SK-N-SH (cell line): ENCODE measurements at regions not wholly inside any gene's neighbourhood (a gene's known extent, or its start where the extent isn't known, plus 50 kb on each side); places are given as distances from the start of the nearest gene placed in this dataset.

Experiments used
- CTCF ChIA-PET: fragments of 300-600, 350-600 bp; formaldehyde crosslinking; extraction: SDS; loops from one replicate; lab custom pipeline; 2021; lab: Yijun Ruan, JAX
- POLR2A ChIA-PET: fragments of 350-600 bp; sonication (Branson Sonifier 250); formaldehyde crosslinking; extraction: SDS; loops from one replicate; lab custom pipeline; 2020; ENCODE audit warnings: antibody characterized with exemption, inconsistent platforms; lab: Yijun Ruan, JAX
- DNase-seq: peaks from one replicate; pipeline ENCODE4 v3.0.0; 2012
- H2AFZ ChIP-seq: fragments of 200-600 bp; sonication (generic); 2 replicates; pipeline ENCODE4 v1.8.1; 2016; ENCODE audit warnings: antibody characterized with exemption, mild to moderate bottlenecking, low read depth
- H3F3A ChIP-seq: fragments of 200-600 bp; sonication (generic); replicated peaks from 2 replicates; pipeline ENCODE3; 2016; ENCODE audit warnings: antibody characterized with exemption, mild to moderate bottlenecking; ENCODE audit not compliant: insufficient read depth
- H3K27ac ChIP-seq, 2 experiments: fragments of 200-500 bp in 1 of 2; fragments of 200-600 bp in 1 of 2; sonication (Bioruptor generic) in 1 of 2; sonication (generic), shearing (Covaris generic) in 1 of 2; 2 replicates each; pipeline versions ENCODE4 v1.5.1 to v1.6.1; 2014 to 2016; ENCODE audit warnings: low read depth in 2 of 2, inconsistent platforms in 1 of 2, low read length in 1 of 2, mild to moderate bottlenecking in 1 of 2, mixed read lengths in 1 of 2
- H3K27me3 ChIP-seq: fragments of 200-600 bp; sonication (generic), shearing (Covaris generic); 2 replicates; pipeline ENCODE4 v1.6.1; 2016; ENCODE audit warnings: mixed run types; ENCODE audit not compliant: insufficient read depth
- H3K36me3 ChIP-seq, 2 experiments: fragments of 200-500 bp in 1 of 2; fragments of 200-600 bp in 1 of 2; sonication (Bioruptor generic) in 1 of 2; sonication (generic) in 1 of 2; replicated peaks in 1 of 2; 2 replicates each; pipeline versions ENCODE3 to v1.5.1; 2014 to 2016; ENCODE audit warnings: low read length in 1 of 2, mild to moderate bottlenecking in 1 of 2; ENCODE audit not compliant: insufficient read depth in 2 of 2, control insufficient read depth in 1 of 2
- H3K4me1 ChIP-seq, 2 experiments: fragments of 200-500 bp in 1 of 2; fragments of 200-600 bp in 1 of 2; sonication (Bioruptor generic) in 1 of 2; sonication (generic), shearing (Covaris generic) in 1 of 2; 2 replicates each; pipeline versions ENCODE4 v1.5.1 to v1.6.1; 2014 to 2016; ENCODE audit warnings: low read depth in 1 of 2, low read length in 1 of 2, mixed run types in 1 of 2; ENCODE audit not compliant: insufficient read depth in 2 of 2, control insufficient read depth in 1 of 2
- H3K4me2 ChIP-seq: fragments of 200-600 bp; sonication (generic), shearing (Covaris generic); 2 replicates; pipeline ENCODE4 v1.6.1; 2017; ENCODE audit warnings: mixed run types
- H3K4me3 ChIP-seq, 2 experiments: fragments of 200-500 bp in 1 of 2; fragments of 200-600 bp in 1 of 2; sonication (Bioruptor generic) in 1 of 2; sonication (generic), shearing (Covaris generic) in 1 of 2; 2 replicates each; pipeline versions ENCODE4 v1.5.1 to v1.8.1; 2014 to 2016; ENCODE audit warnings: low read depth in 2 of 2, inconsistent platforms in 1 of 2, low read length in 1 of 2, mild to moderate bottlenecking in 1 of 2, mixed read lengths in 1 of 2, moderate library complexity in 1 of 2
- H3K79me2 ChIP-seq: fragments of 200-600 bp; sonication (generic); 2 replicates; pipeline ENCODE4 v1.8.1; 2017; ENCODE audit warnings: mild to moderate bottlenecking; ENCODE audit not compliant: insufficient read depth
- H3K9ac ChIP-seq: fragments of 200-600 bp; sonication (generic); 2 replicates; pipeline ENCODE4 v1.6.1; 2017; ENCODE audit warnings: mixed run types
- H3K9me2 ChIP-seq: fragments of 200-600 bp; sonication (generic); 2 replicates; pipeline ENCODE4 v1.6.1; 2017; ENCODE audit warnings: mixed run types
- H3K9me3 ChIP-seq: fragments of 200-600 bp; sonication (generic); 2 replicates; pipeline ENCODE4 v1.6.1; 2017; ENCODE audit warnings: mixed run types, mild to moderate bottlenecking, moderate library complexity
- H4K20me1 ChIP-seq: fragments of 200-600 bp; sonication (generic); 2 replicates; pipeline ENCODE4 v1.6.1; 2017; ENCODE audit warnings: mild to moderate bottlenecking, mixed run types; ENCODE audit not compliant: insufficient read depth
- CHD2 ChIP-seq: fragments of 150-350 bp; IDR thresholded peaks from 2 replicates; pipeline ENCODE4 v1.6.1; 2018; ENCODE audit warnings: low read length; ENCODE audit not compliant: partially characterized antibody
- CTCF ChIP-seq: fragments of 200-600 bp; sonication (generic); IDR thresholded peaks from 2 replicates; pipeline ENCODE4 v1.6.1; 2017; ENCODE audit warnings: antibody characterized with exemption, mild to moderate bottlenecking, moderate library complexity
- ELF1 ChIP-seq: IDR thresholded peaks from 2 replicates; pipeline ENCODE4 v1.4.0; 2012
- EZH2phosphoT487 ChIP-seq: fragments of 200-600 bp; sonication (generic); IDR thresholded peaks from 2 replicates; pipeline ENCODE4 v1.6.1; 2017; ENCODE audit warnings: low read depth, mixed run types, mild to moderate bottlenecking, antibody characterized with exemption, moderate library complexity, borderline replicate concordance
- FOSL2 ChIP-seq: IDR thresholded peaks from 2 replicates; pipeline ENCODE4 v1.4.0; 2012; ENCODE audit warnings: low read depth, mild to moderate bottlenecking, moderate library complexity, borderline replicate concordance
- FOXJ3 ChIP-seq: sonication (generic); formaldehyde crosslinking; IDR thresholded peaks from 2 replicates; pipeline ENCODE4 v1.5.1; 2020; ENCODE audit warnings: mild to moderate bottlenecking, missing genetic modification reagents
- GABPA ChIP-seq: IDR thresholded peaks from 2 replicates; pipeline ENCODE4 v1.4.0; 2012; ENCODE audit warnings: low read depth, mild to moderate bottlenecking
- JUND ChIP-seq: IDR thresholded peaks from 2 replicates; pipeline ENCODE4 v1.4.0; 2012
- MEF2A ChIP-seq: IDR thresholded peaks from 2 replicates; pipeline ENCODE4 v1.4.0; 2012; ENCODE audit warnings: low read depth, borderline replicate concordance
- NFIC ChIP-seq: IDR thresholded peaks from 2 replicates; pipeline ENCODE4 v1.4.0; 2012; ENCODE audit warnings: borderline replicate concordance
- NRF1 ChIP-seq: IDR thresholded peaks from 2 replicates; pipeline ENCODE4 v1.6.1; 2012; ENCODE audit warnings: low read depth, mild to moderate bottlenecking, low read length
- PBX3 ChIP-seq: IDR thresholded peaks from 2 replicates; pipeline ENCODE4; 2012
- POLR2AphosphoS5 ChIP-seq: IDR thresholded peaks from 2 replicates; pipeline ENCODE4 v1.6.1; 2012; ENCODE audit warnings: low read depth, low read length
- RAD21 ChIP-seq: IDR thresholded peaks from 2 replicates; pipeline ENCODE4 v1.6.1; 2012; ENCODE audit warnings: mild to moderate bottlenecking, low read length
- RCOR1 ChIP-seq: fragments of 150-350 bp; IDR thresholded peaks from 2 replicates; pipeline ENCODE4 v1.6.1; 2017; ENCODE audit warnings: antibody characterized with exemption, low read length
- RXRA ChIP-seq: IDR thresholded peaks from 2 replicates; pipeline ENCODE4 v1.4.0; 2012; ENCODE audit warnings: low read depth, mild to moderate bottlenecking, borderline replicate concordance
- SIN3A ChIP-seq: IDR thresholded peaks from 2 replicates; pipeline ENCODE4 v1.6.1; 2012; ENCODE audit warnings: low read depth, mild to moderate bottlenecking, low read length, moderate library complexity, borderline replicate concordance
- SMC3 ChIP-seq: IDR thresholded peaks from 2 replicates; pipeline ENCODE4 v1.6.1; 2012; ENCODE audit warnings: low read depth, low read length, improper control_type of control experiment
- TAF1 ChIP-seq: IDR thresholded peaks from 2 replicates; pipeline ENCODE4 v1.6.1; 2012; ENCODE audit warnings: low read depth, mild to moderate bottlenecking, low read length, moderate library complexity, borderline replicate concordance
- TCF12 ChIP-seq: IDR thresholded peaks from 2 replicates; pipeline ENCODE4 v1.4.0; 2012
- YY1 ChIP-seq: IDR thresholded peaks from 2 replicates; pipeline ENCODE4 v1.4.0; 2012; ENCODE audit warnings: low read depth, mild to moderate bottlenecking
- ZBTB33 ChIP-seq: IDR thresholded peaks from 2 replicates; pipeline ENCODE4 v1.4.0; 2012; ENCODE audit warnings: low read depth, borderline replicate concordance
- WGBS: methylation state at CpG from one replicate; pipeline ENCODE4 v1.1.6; 2017; ENCODE audit warnings: low lambda C conversion rate; 5-methylcytosine and 5-hydroxymethylcytosine counted together
- TF ChIP-seq, protein P1 (sequence below): fragments of 150-350 bp; IDR thresholded peaks from 2 replicates; pipeline ENCODE4 v1.6.1; 2016; ENCODE audit warnings: mild to moderate bottlenecking, low read depth, low read length
- TF ChIP-seq, protein P2 (sequence below): IDR thresholded peaks from 2 replicates; pipeline ENCODE4 v1.6.1; 2012; ENCODE audit warnings: mild to moderate bottlenecking, low read depth, low read length, moderate library complexity

GRCh38 chr16:66315210-66315825 lies 51.2 kb upstream of the CDH5 start:
- H3K4me3 ChIP-seq = no peak overlapping the region; a peak in 1 of 4 replicates
- peak overlapping the region; percentile 68; the same call in 1 of the 2 replicates for H2AFZ ChIP-seq
- ChIA-PET POLR2A (no interaction called here), CTCF (interaction anchor here (0.7 to 7.3 kb wide), 17 partner anchors 10 to 213 kb away, joined by 3 to 77 read pairs (median 4); no protein-coding TSS in a partner anchor)
- H3K4me2 ChIP-seq = no peak overlapping the region
- peaks cover 7% of the 10 kb centered on the region; the same call in 1 of the 2 replicates for H3K27me3 ChIP-seq
- H3K9me3 ChIP-seq = no peaks in the 10 kb centered on the region
- WGBS = 19% methylated on average over 6 of the region's 6 CpGs
- no peaks in the 10 kb centered on the region for H3K9me2 ChIP-seq
- no peaks in the 10 kb centered on the region for H3K36me3 ChIP-seq
- H3K4me1 ChIP-seq = no peaks in the 10 kb centered on the region; a peak in 1 of 4 replicates
- DNase-seq = peak; percentile 79
- H3K79me2 ChIP-seq = no peaks in the 10 kb centered on the region
- H3F3A ChIP-seq = no peaks in the 10 kb centered on the region
- TF ChIP-seq PBX3 (no peak), NFIC (no peak), RAD21 (peak; percentile 93), CTCF (peak; percentile 96), POLR2AphosphoS5 (no peak), ZBTB33 (no peak), EZH2phosphoT487 (no peak), TAF1 (no peak), GABPA (no peak), NRF1 (no peak), RXRA (no peak), MEF2A (no peak), TCF12 (no peak), CHD2 (no peak), ELF1 (no peak), FOXJ3 (CRISPR knock-in tag) (no peak), FOSL2 (no peak), SIN3A (no peak), RCOR1 (0 out of 2 replicates have a peak, but pooled peaks have one; percentile 8), SMC3 (peak; percentile 69), YY1 (no peak), JUND (no peak)
- TF ChIP-seq, protein P1, sequence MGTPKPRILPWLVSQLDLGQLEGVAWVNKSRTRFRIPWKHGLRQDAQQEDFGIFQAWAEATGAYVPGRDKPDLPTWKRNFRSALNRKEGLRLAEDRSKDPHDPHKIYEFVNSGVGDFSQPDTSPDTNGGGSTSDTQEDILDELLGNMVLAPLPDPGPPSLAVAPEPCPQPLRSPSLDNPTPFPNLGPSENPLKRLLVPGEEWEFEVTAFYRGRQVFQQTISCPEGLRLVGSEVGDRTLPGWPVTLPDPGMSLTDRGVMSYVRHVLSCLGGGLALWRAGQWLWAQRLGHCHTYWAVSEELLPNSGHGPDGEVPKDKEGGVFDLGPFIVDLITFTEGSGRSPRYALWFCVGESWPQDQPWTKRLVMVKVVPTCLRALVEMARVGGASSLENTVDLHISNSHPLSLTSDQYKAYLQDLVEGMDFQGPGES = no peak
- TF ChIP-seq, protein P2, sequence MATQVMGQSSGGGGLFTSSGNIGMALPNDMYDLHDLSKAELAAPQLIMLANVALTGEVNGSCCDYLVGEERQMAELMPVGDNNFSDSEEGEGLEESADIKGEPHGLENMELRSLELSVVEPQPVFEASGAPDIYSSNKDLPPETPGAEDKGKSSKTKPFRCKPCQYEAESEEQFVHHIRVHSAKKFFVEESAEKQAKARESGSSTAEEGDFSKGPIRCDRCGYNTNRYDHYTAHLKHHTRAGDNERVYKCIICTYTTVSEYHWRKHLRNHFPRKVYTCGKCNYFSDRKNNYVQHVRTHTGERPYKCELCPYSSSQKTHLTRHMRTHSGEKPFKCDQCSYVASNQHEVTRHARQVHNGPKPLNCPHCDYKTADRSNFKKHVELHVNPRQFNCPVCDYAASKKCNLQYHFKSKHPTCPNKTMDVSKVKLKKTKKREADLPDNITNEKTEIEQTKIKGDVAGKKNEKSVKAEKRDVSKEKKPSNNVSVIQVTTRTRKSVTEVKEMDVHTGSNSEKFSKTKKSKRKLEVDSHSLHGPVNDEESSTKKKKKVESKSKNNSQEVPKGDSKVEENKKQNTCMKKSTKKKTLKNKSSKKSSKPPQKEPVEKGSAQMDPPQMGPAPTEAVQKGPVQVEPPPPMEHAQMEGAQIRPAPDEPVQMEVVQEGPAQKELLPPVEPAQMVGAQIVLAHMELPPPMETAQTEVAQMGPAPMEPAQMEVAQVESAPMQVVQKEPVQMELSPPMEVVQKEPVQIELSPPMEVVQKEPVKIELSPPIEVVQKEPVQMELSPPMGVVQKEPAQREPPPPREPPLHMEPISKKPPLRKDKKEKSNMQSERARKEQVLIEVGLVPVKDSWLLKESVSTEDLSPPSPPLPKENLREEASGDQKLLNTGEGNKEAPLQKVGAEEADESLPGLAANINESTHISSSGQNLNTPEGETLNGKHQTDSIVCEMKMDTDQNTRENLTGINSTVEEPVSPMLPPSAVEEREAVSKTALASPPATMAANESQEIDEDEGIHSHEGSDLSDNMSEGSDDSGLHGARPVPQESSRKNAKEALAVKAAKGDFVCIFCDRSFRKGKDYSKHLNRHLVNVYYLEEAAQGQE = no peak
- H3K9ac ChIP-seq = no peak overlapping the region
- H3K27ac ChIP-seq = no peak overlapping the region
- no peaks in the 10 kb centered on the region for H4K20me1 ChIP-seq
